CD1c-positive myeloid dendritic cell (primary cell): ENCODE measurements at regions not wholly inside any gene's neighbourhood (a gene's known extent, or its start where the extent isn't known, plus 50 kb on each side); places are given as distances from the start of the nearest gene placed in this dataset.
"Not testable (repeated sequence)": the region's sequence is repeated elsewhere in the genome, so short reads cannot be mapped to it uniquely, and the experiment has no call there.

Experiments used
- DNase-seq: peaks from one replicate; pipeline ENCODE4 v3.0.0-alpha.2; 2016; ENCODE audit errors: extremely low spot score

GRCh38 chr18:39318462-39318861, 1752.9 kb upstream of the CELF4 start:
- DNase-seq, result peak; percentile 3

- peak; percentile 79 for DNase-seq
These were observed 1752.4 kb upstream of the CELF4 start for GRCh38 chr18:39318008-39318407.

- DNase-seq, result no peak
These were observed 1749.0 kb upstream of the CELF4 start for GRCh38 chr18:39314595-39314994.

- no peak for DNase-seq
These were observed 1748.4 kb upstream of the CELF4 start for GRCh38 chr18:39313992-39314391.

GRCh38 chr18:39311111-39311712, 1745.6 kb upstream of the CELF4 start:
- no peak for DNase-seq

GRCh38 chr18:39308931-39309521, 1743.4 kb upstream of the CELF4 start:
- DNase-seq, result not testable (repeated sequence)

- DNase-seq, result no peak
These were observed 1740.2 kb upstream of the CELF4 start for GRCh38 chr18:39305766-39306165.

GRCh38 chr18:39302481-39302880, 1736.9 kb upstream of the CELF4 start:
- no peak for DNase-seq

GRCh38 chr18:39299152-39299551, 1733.6 kb upstream of the CELF4 start:
- no peak for DNase-seq

- no peak for DNase-seq
These were observed 1731.6 kb upstream of the CELF4 start for GRCh38 chr18:39297225-39297624.

GRCh38 chr18:39296293-39296888, 1730.8 kb upstream of the CELF4 start:
- peak; percentile 2 for DNase-seq

- DNase-seq, result no peak
These were observed 1711.2 kb upstream of the CELF4 start for GRCh38 chr18:39276764-39277163.

GRCh38 chr18:39274535-39274934, 1708.9 kb upstream of the CELF4 start:
- no peak for DNase-seq

- DNase-seq, result no peak
These were observed 1706.6 kb upstream of the CELF4 start for GRCh38 chr18:39272230-39272629.

GRCh38 chr18:39271654-39272053, 1706.1 kb upstream of the CELF4 start:
- no peak for DNase-seq

GRCh38 chr18:39260565-39260964, 1695.0 kb upstream of the CELF4 start:
- DNase-seq, result no peak

- DNase-seq, result no peak
These were observed 1694.1 kb upstream of the CELF4 start for GRCh38 chr18:39259736-39260135.

- no peak for DNase-seq
These were observed 1678.6 kb upstream of the CELF4 start for GRCh38 chr18:39244242-39244641.

GRCh38 chr18:39241534-39241933, 1675.9 kb upstream of the CELF4 start:
- no peak for DNase-seq

GRCh38 chr18:39238981-39239660, 1673.5 kb upstream of the CELF4 start:
- DNase-seq, result no peak

GRCh38 chr18:39235118-39235719, 1669.6 kb upstream of the CELF4 start:
- no peak for DNase-seq

GRCh38 chr18:39232937-39233336, 1667.3 kb upstream of the CELF4 start:
- DNase-seq, result no peak

- DNase-seq, result no peak
These were observed 1666.9 kb upstream of the CELF4 start for GRCh38 chr18:39232490-39232889.
